B cell (primary cell): ENCODE measurements at regions not wholly inside any gene's neighbourhood (a gene's known extent, or its start where the extent isn't known, plus 50 kb on each side); places are given as distances from the start of the nearest gene placed in this dataset.

Experiments used
- ATAC-seq: fragments of 200-7000 bp; cut with Tn5 transposase; one replicate; pipeline ENCODE4 v1.10.0; 2021; ENCODE audit warnings: low read depth, mild to moderate bottlenecking, moderate number of reproducible peaks, moderate library complexity
- CTCF ChIA-PET: fragments of 350-600 bp; sonication (Branson Sonifier 250); formaldehyde crosslinking; loops from one replicate; lab custom pipeline; 2021; ENCODE audit warnings: antibody characterized with exemption, inconsistent platforms; lab: Charles Lee
- POLR2A ChIA-PET: fragments of 350-600 bp; sonication (Branson Sonifier 250); formaldehyde crosslinking; loops from one replicate; lab custom pipeline; 2021; ENCODE audit warnings: antibody characterized with exemption; lab: Charles Lee
- DNase-seq: peaks from one replicate; pipeline ENCODE4 v3.0.0; 2013
- H2AFZ ChIP-seq: 2 replicates; pipeline ENCODE4 v1.6.1; 2012; ENCODE audit warnings: mild to moderate bottlenecking, low read depth, low read length; ENCODE audit not compliant: insufficient read depth, poor library complexity, severe bottlenecking
- H3K27ac ChIP-seq, 2 donors: 1 replicate in 1 of 2; 2 replicates in 1 of 2; pipeline ENCODE4 v1.5.1; 2012 to 2013; ENCODE audit warnings: low read length in 2 of 2, mild to moderate bottlenecking in 2 of 2, moderate library complexity in 1 of 2
- H3K27me3 ChIP-seq, 4 experiments: fragments of 200-600 bp in 1 of 4; sonication (generic) in 1 of 4; replicated peaks in 1 of 4; 1 replicate in 2 of 4; 2 replicates in 2 of 4; pipeline versions ENCODE4 v1.6.1 to v1.7.0; 2013 to 2016; ENCODE audit warnings: low read length in 3 of 4, mild to moderate bottlenecking in 2 of 4, mixed read lengths in 1 of 4, moderate library complexity in 1 of 4; ENCODE audit not compliant: insufficient read depth in 4 of 4, control insufficient read depth in 3 of 4; ENCODE audit errors: control extremely low read depth in 1 of 4
- H3K36me3 ChIP-seq, 2 experiments: replicated peaks in 1 of 2; 1 replicate in 1 of 2; 2 replicates in 1 of 2; pipeline versions ENCODE4 v1.6.1 to v1.7.1; 2013; ENCODE audit warnings: low read length in 1 of 2; ENCODE audit not compliant: insufficient read depth in 2 of 2, control insufficient read depth in 1 of 2; ENCODE audit errors: control extremely low read depth in 1 of 2, extremely low read depth in 1 of 2
- H3K4me1 ChIP-seq, 2 donors: fragments of 200-600 bp in 1 of 2; sonication (generic) in 1 of 2; 1 replicate in 1 of 2; 2 replicates in 1 of 2; pipeline versions ENCODE4 v1.5.1 to v1.6.1; 2013 to 2017; ENCODE audit warnings: low read length in 2 of 2; ENCODE audit not compliant: control insufficient read depth in 2 of 2, insufficient read depth in 2 of 2
- H3K4me2 ChIP-seq: replicated peaks from 2 replicates; pipeline ENCODE3; 2012; ENCODE audit warnings: mild to moderate bottlenecking, low read depth, low read length; ENCODE audit not compliant: poor library complexity, severe bottlenecking
- H3K4me3 ChIP-seq, 5 experiments: fragments of 200-600 bp in 1 of 5; sonication (generic) in 1 of 5; 1 replicate in 3 of 5; 2 replicates in 2 of 5; pipeline versions ENCODE4 v1.5.1 to v1.7.0; 2011 to 2016; ENCODE audit warnings: low read length in 4 of 5, mild to moderate bottlenecking in 4 of 5, low read depth in 2 of 5, control low read depth in 1 of 5, moderate library complexity in 1 of 5; ENCODE audit not compliant: insufficient read depth in 1 of 5; ENCODE audit errors: control extremely low read depth in 1 of 5, extremely low read depth in 1 of 5
- H3K79me2 ChIP-seq: fragments of 200-600 bp; sonication (generic); one replicate; pipeline ENCODE4 v1.6.0; 2016; ENCODE audit warnings: low read length; ENCODE audit not compliant: control insufficient read depth, insufficient read depth
- H3K9ac ChIP-seq: fragments of 200-600 bp; sonication (generic); 2 replicates; pipeline ENCODE4 v1.6.1; 2017; ENCODE audit warnings: mild to moderate bottlenecking, low read length, moderate library complexity
- H3K9me3 ChIP-seq, 3 donors: one replicate each; pipeline versions ENCODE4 v1.6.1 to v1.7.1; 2013; ENCODE audit warnings: low read length in 2 of 3; ENCODE audit not compliant: control insufficient read depth in 2 of 3, insufficient read depth in 1 of 3; ENCODE audit errors: control extremely low read depth in 1 of 3
- H4K20me1 ChIP-seq: 2 replicates; pipeline ENCODE4 v1.6.0; 2012; ENCODE audit warnings: mild to moderate bottlenecking, low read length; ENCODE audit not compliant: insufficient read depth, control insufficient read depth, poor library complexity, severe bottlenecking
- H3K27ac Mint-ChIP-seq: one replicate; pipeline ENCODE4 v1.8.0; 2021; ENCODE audit warnings: mixed read lengths
- H3K27me3 Mint-ChIP-seq: one replicate; pipeline ENCODE4 v1.8.0; 2021; ENCODE audit warnings: mixed read lengths
- H3K4me1 Mint-ChIP-seq: one replicate; pipeline ENCODE4 v1.8.0; 2021; ENCODE audit warnings: mixed read lengths
- H3K4me3 Mint-ChIP-seq: one replicate; pipeline ENCODE4 v1.8.0; 2021; ENCODE audit warnings: mixed read lengths
- H3K9me3 Mint-ChIP-seq: one replicate; pipeline ENCODE4 v1.8.0; 2022; ENCODE audit warnings: mixed read lengths; ENCODE audit not compliant: insufficient read depth
- CTCF ChIP-seq: fragments of 200-600 bp; IDR thresholded peaks from one replicate; pipeline ENCODE4 v1.8.0; 2022; ENCODE audit warnings: antibody characterized with exemption, mild to moderate bottlenecking
- EZH2 ChIP-seq: IDR thresholded peaks from 2 replicates; pipeline ENCODE4 v1.6.1; 2012; ENCODE audit warnings: borderline replicate concordance, low read depth, mild to moderate bottlenecking, moderate library complexity, low read length; ENCODE audit not compliant: insufficient read depth, poor library complexity, severe bottlenecking
- WGBS: methylation state at CpG from one replicate; pipeline ENCODE4 v1.1.5; 2013; ENCODE audit warnings: missing lambda C conversion rate; ENCODE audit not compliant: insufficient coverage; 5-methylcytosine and 5-hydroxymethylcytosine counted together
- intact Hi-C: fragments of 100-400 bp; cut with micrococcal nuclease; formaldehyde crosslinking; loops from one replicate; pipeline ENCODE4 v1.10.0; 2022

GRCh38 chr4:14915018-14915417, 87.3 kb upstream of the CPEB2 start:
- Histone ChIP-seq H3K27ac (no peak overlapping the region), H4K20me1 (no peaks in the 10 kb centered on the region), H3K4me2 (no peak overlapping the region), H3K4me1 (no peaks in the 10 kb centered on the region), H3K36me3 (no peaks in the 10 kb centered on the region), H3K4me3 (no peak overlapping the region), H3K9ac (no peak overlapping the region), H2AFZ (no peak overlapping the region), H3K27me3 (peaks cover 0 to 5% (median 0%) of the 10 kb centered on the region in 4 experiments), H3K9me3 (no peaks in the 10 kb centered on the region), H3K79me2 (no peaks in the 10 kb centered on the region)
- ChIA-PET POLR2A (no interaction called here), CTCF (no interaction called here)
- WGBS, result no CpG with 5 or more reads among the region's 2 CpGs
- intact Hi-C loops, result no loop called here
- Mint-ChIP-seq H3K27me3 (peaks cover 12% of the 10 kb centered on the region), H3K4me3 (no peak overlapping the region), H3K4me1 (no peaks in the 10 kb centered on the region), H3K27ac (no peak overlapping the region), H3K9me3 (no peaks in the 10 kb centered on the region)
- ATAC-seq (no peak), DNase-seq (no peak)
- TF ChIP-seq EZH2 (no peak), CTCF (no peak)

GRCh38 chr4:14916554-14917297, 85.6 kb upstream of the CPEB2 start:
- Mint-ChIP-seq H3K4me3 (no peak overlapping the region), H3K27me3 (peaks cover 3% of the 10 kb centered on the region), H3K9me3 (no peaks in the 10 kb centered on the region), H3K27ac (no peak overlapping the region), H3K4me1 (no peaks in the 10 kb centered on the region)
- H3K9me3 ChIP-seq, result no peaks in the 10 kb centered on the region
- H3K36me3 ChIP-seq, result no peaks in the 10 kb centered on the region
- no peak overlapping the region for H3K4me3 ChIP-seq
- intact Hi-C loops, result no loop called here
- H3K9ac ChIP-seq, result no peak overlapping the region
- H3K79me2 ChIP-seq, result no peaks in the 10 kb centered on the region
- TF ChIP-seq EZH2 (no peak), CTCF (no peak)
- ATAC-seq (no peak), DNase-seq (no peak)
- H3K27ac ChIP-seq, result no peak overlapping the region
- no peaks in the 10 kb centered on the region for H3K27me3 ChIP-seq
- H4K20me1 ChIP-seq, result no peaks in the 10 kb centered on the region
- WGBS, result 84% methylated on average over 5 of the region's 7 CpGs
- ChIA-PET POLR2A (no interaction called here), CTCF (no interaction called here)
- H3K4me2 ChIP-seq, result no peak overlapping the region
- no peaks in the 10 kb centered on the region for H3K4me1 ChIP-seq
- H2AFZ ChIP-seq, result no peak overlapping the region
